BLaER1 (cell line): ENCODE measurements at regions not wholly inside any gene's neighbourhood (a gene's known extent, or its start where the extent isn't known, plus 50 kb on each side); places are given as distances from the start of the nearest gene placed in this dataset.
"Not testable (repeated sequence)": the region's sequence is repeated elsewhere in the genome, so short reads cannot be mapped to it uniquely, and the experiment has no call there.

Source experiments
- H3K27ac ChIP-seq: shearing (Covaris generic); formaldehyde crosslinking; 2 replicates; pipeline ENCODE4 v1.8.1; 2022
- H3K27me3 ChIP-seq: shearing (Covaris generic); formaldehyde crosslinking; 2 replicates; pipeline ENCODE4 v1.8.1; 2022
- H3K36me3 ChIP-seq: shearing (Covaris generic); formaldehyde crosslinking; 2 replicates; pipeline ENCODE4 v1.8.1; 2022
- H3K4me1 ChIP-seq: shearing (Covaris generic); formaldehyde crosslinking; 2 replicates; pipeline ENCODE4 v1.8.1; 2022
- H3K4me2 ChIP-seq: shearing (Covaris generic); formaldehyde crosslinking; 2 replicates; pipeline ENCODE4 v1.8.1; 2022
- H3K4me3 ChIP-seq: shearing (Covaris generic); formaldehyde crosslinking; 2 replicates; pipeline ENCODE4 v1.8.1; 2022
- H3K9ac ChIP-seq: shearing (Covaris generic); formaldehyde crosslinking; 2 replicates; pipeline ENCODE4 v1.8.1; 2022
- H3K9me3 ChIP-seq: shearing (Covaris generic); formaldehyde crosslinking; 2 replicates; pipeline ENCODE4 v1.8.1; 2022
- H4K20me1 ChIP-seq: shearing (Covaris generic); formaldehyde crosslinking; 2 replicates; pipeline ENCODE4 v1.8.1; 2022
- Cebpa-rat ChIP-seq: shearing (Covaris generic); IDR thresholded peaks from 2 replicates; pipeline ENCODE4 v1.8.1; 2022

GRCh38 chr14:105589161-105589925 lies 63.0 kb downstream of the TMEM121 start:
- no peaks in the 10 kb centered on the region for H4K20me1 ChIP-seq
- no peaks in the 10 kb centered on the region for H3K36me3 ChIP-seq
- no peaks in the 10 kb centered on the region for H3K27me3 ChIP-seq
- H3K27ac ChIP-seq: 0 out of 2 replicates have a peak overlapping the region, but pooled peaks have one; percentile 35
- H3K9ac ChIP-seq: no peak overlapping the region
- TF ChIP-seq Cebpa-rat: no peak
- no peaks in the 10 kb centered on the region for H3K9me3 ChIP-seq
- peaks cover 14% of the 10 kb centered on the region for H3K4me1 ChIP-seq
- no peak overlapping the region for H3K4me3 ChIP-seq
- H3K4me2 ChIP-seq: no peak overlapping the region

- H3K36me3 ChIP-seq, H3K27me3 ChIP-seq, H3K9ac ChIP-seq, H3K4me2 ChIP-seq, H4K20me1 ChIP-seq, H3K4me3 ChIP-seq, H3K9me3 ChIP-seq: not testable (repeated sequence)
- peaks cover 14% of the 10 kb centered on the region for H3K4me1 ChIP-seq
- 0 out of 2 replicates have a peak overlapping the region, but pooled peaks have one; percentile 35 for H3K27ac ChIP-seq
These were observed 63.5 kb downstream of the TMEM121 start for GRCh38 chr14:105589926-105590185.

GRCh38 chr14:105591052-105591451 lies 64.7 kb downstream of the TMEM121 start:
- Histone ChIP-seq H3K4me2 (no peak overlapping the region), H3K9ac (no peak overlapping the region), H3K9me3 (no peaks in the 10 kb centered on the region), H3K27ac (no peak overlapping the region), H3K4me3 (no peak overlapping the region), H3K27me3 (no peaks in the 10 kb centered on the region), H3K36me3 (no peaks in the 10 kb centered on the region), H4K20me1 (no peaks in the 10 kb centered on the region), H3K4me1 (peaks cover 6% of the 10 kb centered on the region)
- TF ChIP-seq Cebpa-rat: no peak

GRCh38 chr14:105591792-105592341 lies 65.5 kb downstream of the TMEM121 start:
- not testable (repeated sequence) for H4K20me1 ChIP-seq, H3K4me2 ChIP-seq, H3K4me1 ChIP-seq, H3K9ac ChIP-seq, H3K4me3 ChIP-seq, H3K27me3 ChIP-seq, H3K36me3 ChIP-seq, H3K27ac ChIP-seq, H3K9me3 ChIP-seq

GRCh38 chr14:105592646-105593045 lies 66.3 kb downstream of the TMEM121 start:
- H3K4me2 ChIP-seq, H3K27me3 ChIP-seq, H3K9ac ChIP-seq, H4K20me1 ChIP-seq, H3K4me1 ChIP-seq, H3K27ac ChIP-seq, H3K4me3 ChIP-seq, H3K36me3 ChIP-seq, H3K9me3 ChIP-seq: not testable (repeated sequence)

- not testable (repeated sequence) for H3K27ac ChIP-seq, H3K4me3 ChIP-seq, H3K9ac ChIP-seq, H3K9me3 ChIP-seq, H3K4me1 ChIP-seq, H3K27me3 ChIP-seq, H3K36me3 ChIP-seq, H4K20me1 ChIP-seq, H3K4me2 ChIP-seq
These were observed 69.0 kb downstream of the TMEM121 start for GRCh38 chr14:105595346-105595745.

GRCh38 chr14:105596374-105596773 lies 70.0 kb downstream of the TMEM121 start:
- H3K27me3 ChIP-seq, H3K27ac ChIP-seq, H3K4me3 ChIP-seq, H3K36me3 ChIP-seq, H4K20me1 ChIP-seq, H3K4me1 ChIP-seq, H3K4me2 ChIP-seq, H3K9ac ChIP-seq, H3K9me3 ChIP-seq: not testable (repeated sequence)

- H4K20me1 ChIP-seq, H3K27ac ChIP-seq, H3K27me3 ChIP-seq, H3K9ac ChIP-seq, H3K4me1 ChIP-seq, H3K4me2 ChIP-seq, H3K4me3 ChIP-seq, H3K9me3 ChIP-seq, H3K36me3 ChIP-seq: not testable (repeated sequence)
These were observed 71.8 kb downstream of the TMEM121 start for GRCh38 chr14:105598040-105598763.

- H3K27me3 ChIP-seq, H3K27ac ChIP-seq, H3K9me3 ChIP-seq, H4K20me1 ChIP-seq, H3K4me2 ChIP-seq, H3K4me1 ChIP-seq, H3K9ac ChIP-seq, H3K36me3 ChIP-seq, H3K4me3 ChIP-seq: not testable (repeated sequence)
These were observed 72.7 kb downstream of the TMEM121 start for GRCh38 chr14:105598925-105599586.

GRCh38 chr14:105600195-105600938 lies 74.0 kb downstream of the TMEM121 start:
- not testable (repeated sequence) for H4K20me1 ChIP-seq, H3K9me3 ChIP-seq, H3K4me3 ChIP-seq, H3K9ac ChIP-seq, H3K4me1 ChIP-seq, H3K4me2 ChIP-seq, H3K27ac ChIP-seq, H3K27me3 ChIP-seq, H3K36me3 ChIP-seq
